HEK293 (cell line): ENCODE measurements at regions not wholly inside any gene's neighbourhood (a gene's known extent, or its start where the extent isn't known, plus 50 kb on each side); places are given as distances from the start of the nearest gene placed in this dataset.

Experiments used
- CTCF ChIA-PET: fragments of 350-600 bp; formaldehyde crosslinking; extraction: SDS; loops from one replicate; lab custom pipeline; 2021; ENCODE audit warnings: antibody characterized with exemption; lab: Yijun Ruan, JAX
- POLR2A ChIA-PET: fragments of 300-600 bp; formaldehyde crosslinking; extraction: SDS; loops from one replicate; lab custom pipeline; 2020; ENCODE audit warnings: antibody characterized with exemption, inconsistent platforms; lab: Yijun Ruan, JAX
- H3K27ac ChIP-seq: fragments of 200-500 bp; sonication (Bioruptor generic); 2 replicates; pipeline ENCODE4 v1.5.1; 2014; ENCODE audit warnings: low read depth, low read length, control low read depth, inconsistent platforms; ENCODE audit errors: extremely low read depth
- H3K36me3 ChIP-seq, 2 experiments: fragments of 200-500 bp in 1 of 2; sonication (Bioruptor generic) in 1 of 2; 1 replicate in 1 of 2; 2 replicates in 1 of 2; pipeline ENCODE4 v1.5.1; 2014 to 2017; ENCODE audit warnings: inconsistent platforms in 2 of 2, low read length in 2 of 2; ENCODE audit not compliant: control insufficient read depth in 2 of 2, insufficient read depth in 1 of 2
- H3K4me1 ChIP-seq: fragments of 200-500 bp; sonication (Bioruptor generic); 2 replicates; pipeline ENCODE4 v1.5.1; 2014; ENCODE audit warnings: mild to moderate bottlenecking, low read length, inconsistent platforms; ENCODE audit not compliant: control insufficient read depth, insufficient read depth
- H3K4me3 ChIP-seq: 2 replicates; pipeline ENCODE4 v1.5.1; 2011; ENCODE audit warnings: low read depth, mild to moderate bottlenecking, control low read depth, low read length, moderate library complexity
- H3K9me3 ChIP-seq: fragments of 200-500 bp; sonication (Bioruptor generic); 2 replicates; pipeline ENCODE4 v1.5.1; 2014; ENCODE audit warnings: low read depth, low read length, inconsistent platforms; ENCODE audit not compliant: control insufficient read depth, insufficient read depth
- BCL11A ChIP-seq: fragments of 450-650 bp; formaldehyde crosslinking; IDR thresholded peaks from 2 replicates; pipeline ENCODE4 v1.5.1; 2016; ENCODE audit warnings: low read depth, missing biosample characterization, missing genetic modification characterization
- GLI4 ChIP-seq: fragments of 450-650 bp; formaldehyde crosslinking; IDR thresholded peaks from 2 replicates; pipeline ENCODE4 v1.5.1; 2016; ENCODE audit warnings: missing biosample characterization, missing genetic modification characterization
- HOXA7 ChIP-seq: sonication (generic); formaldehyde crosslinking; IDR thresholded peaks from 2 replicates; pipeline ENCODE4 v1.8.1; 2022; ENCODE audit warnings: missing genetic modification reagents, borderline replicate concordance
- HOXD13 ChIP-seq: sonication (generic); formaldehyde crosslinking; IDR thresholded peaks from 2 replicates; pipeline ENCODE4 v1.8.0; 2022; ENCODE audit warnings: missing genetic modification reagents, borderline replicate concordance
- KLF9 ChIP-seq: fragments of 450-650 bp; formaldehyde crosslinking; IDR thresholded peaks from 2 replicates; pipeline ENCODE4 v1.5.1; 2016; ENCODE audit warnings: missing biosample characterization, missing genetic modification characterization, low read depth
- PRDM6 ChIP-seq: fragments of 450-650 bp; formaldehyde crosslinking; IDR thresholded peaks from 2 replicates; pipeline ENCODE4 v1.5.1; 2017; ENCODE audit warnings: missing biosample characterization, missing genetic modification characterization
- YY1 ChIP-seq: fragments of 450-650 bp; formaldehyde crosslinking; IDR thresholded peaks from 2 replicates; pipeline ENCODE4 v1.5.1; 2018; ENCODE audit warnings: missing biosample characterization, missing genetic modification characterization
- ZBTB10 ChIP-seq: fragments of 450-650 bp; formaldehyde crosslinking; IDR thresholded peaks from 2 replicates; pipeline ENCODE4 v1.5.1; 2016; ENCODE audit warnings: missing biosample characterization, missing genetic modification characterization
- ZBTB20 ChIP-seq: fragments of 450-650 bp; formaldehyde crosslinking; IDR thresholded peaks from 2 replicates; pipeline ENCODE4 v1.5.1; 2016; ENCODE audit warnings: missing biosample characterization, missing genetic modification characterization
- ZBTB48 ChIP-seq: fragments of 450-650 bp; formaldehyde crosslinking; IDR thresholded peaks from 2 replicates; pipeline ENCODE4 v1.5.1; 2016; ENCODE audit warnings: missing biosample characterization, missing genetic modification characterization
- ZBTB6 ChIP-seq: fragments of 450-650 bp; formaldehyde crosslinking; IDR thresholded peaks from 2 replicates; pipeline ENCODE4 v1.5.1; 2017; ENCODE audit warnings: missing biosample characterization, missing genetic modification characterization
- ZEB2 ChIP-seq: fragments of 450-650 bp; formaldehyde crosslinking; IDR thresholded peaks from 2 replicates; pipeline ENCODE4 v1.5.1; 2016; ENCODE audit warnings: missing biosample characterization, missing genetic modification characterization
- ZFHX2 ChIP-seq: fragments of 450-650 bp; formaldehyde crosslinking; conservative IDR thresholded peaks from 2 replicates; pipeline ENCODE4 v1.5.1; 2016; ENCODE audit warnings: missing biosample characterization, missing genetic modification characterization
- ZNF114 ChIP-seq: fragments of 450-650 bp; formaldehyde crosslinking; IDR thresholded peaks from 2 replicates; pipeline ENCODE4 v1.5.0; 2017; ENCODE audit warnings: missing biosample characterization, missing genetic modification characterization
- ZNF223 ChIP-seq: fragments of 450-650 bp; formaldehyde crosslinking; IDR thresholded peaks from 2 replicates; pipeline ENCODE4 v1.5.1; 2016; ENCODE audit warnings: missing biosample characterization, missing genetic modification characterization
- ZNF248 ChIP-seq: fragments of 450-650 bp; formaldehyde crosslinking; IDR thresholded peaks from 2 replicates; pipeline ENCODE4 v1.5.1; 2017; ENCODE audit warnings: missing biosample characterization, missing genetic modification characterization
- ZNF366 ChIP-seq: fragments of 450-650 bp; formaldehyde crosslinking; conservative IDR thresholded peaks from 2 replicates; pipeline ENCODE4 v1.5.1; 2016; ENCODE audit warnings: missing biosample characterization, missing genetic modification characterization
- ZNF391 ChIP-seq: fragments of 450-650 bp; formaldehyde crosslinking; IDR thresholded peaks from 2 replicates; pipeline ENCODE4 v1.5.1; 2016; ENCODE audit warnings: low read depth, missing biosample characterization, missing genetic modification characterization, borderline replicate concordance
- ZNF394 ChIP-seq: fragments of 450-650 bp; formaldehyde crosslinking; IDR thresholded peaks from 2 replicates; pipeline ENCODE4 v1.5.1; 2016; ENCODE audit warnings: missing biosample characterization, missing genetic modification characterization, mild to moderate bottlenecking, moderate library complexity, borderline replicate concordance
- ZNF404 ChIP-seq: fragments of 450-650 bp; formaldehyde crosslinking; IDR thresholded peaks from 2 replicates; pipeline ENCODE4 v1.5.1; 2017; ENCODE audit warnings: missing biosample characterization, missing genetic modification characterization
- ZNF416 ChIP-seq: fragments of 450-650 bp; formaldehyde crosslinking; IDR thresholded peaks from 2 replicates; pipeline ENCODE4 v1.5.1; 2016; ENCODE audit warnings: missing biosample characterization, missing genetic modification characterization
- ZNF549 ChIP-seq: fragments of 450-650 bp; IDR thresholded peaks from 2 replicates; pipeline ENCODE4 v1.5.1; 2018; ENCODE audit warnings: missing biosample characterization, missing genetic modification characterization, mild to moderate bottlenecking, inconsistent platforms, moderate library complexity
- ZNF558 ChIP-seq: fragments of 450-650 bp; formaldehyde crosslinking; IDR thresholded peaks from 2 replicates; pipeline ENCODE4 v1.5.1; 2016; ENCODE audit warnings: missing biosample characterization, missing genetic modification characterization
- ZNF596 ChIP-seq: fragments of 450-650 bp; IDR thresholded peaks from 2 replicates; pipeline ENCODE4 v1.5.0; 2018; ENCODE audit warnings: missing biosample characterization, mild to moderate bottlenecking, missing genetic modification characterization, moderate library complexity
- ZNF610 ChIP-seq: fragments of 450-650 bp; formaldehyde crosslinking; IDR thresholded peaks from 2 replicates; pipeline ENCODE4 v1.5.1; 2016; ENCODE audit warnings: missing biosample characterization, missing genetic modification characterization, borderline replicate concordance
- ZNF629 ChIP-seq: fragments of 450-650 bp; formaldehyde crosslinking; IDR thresholded peaks from 2 replicates; pipeline ENCODE4 v1.5.1; 2017; ENCODE audit warnings: missing biosample characterization, missing genetic modification characterization
- ZNF664 ChIP-seq: fragments of 450-650 bp; formaldehyde crosslinking; IDR thresholded peaks from 2 replicates; pipeline ENCODE4 v1.5.1; 2016; ENCODE audit warnings: missing biosample characterization, missing genetic modification characterization

GRCh38 chr17:72031219-72031884 lies 89.5 kb upstream of the SOX9 start:
- Histone ChIP-seq H3K27ac (no peak overlapping the region), H3K9me3 (no peaks in the 10 kb centered on the region), H3K36me3 (no peaks in the 10 kb centered on the region), H3K4me1 (0 out of 2 replicates have a peak, but pooled peaks cover 4% of the 10 kb centered on the region), H3K4me3 (no peak overlapping the region)
- POLR2A ChIA-PET = no interaction called here
- CTCF ChIA-PET = interaction anchor here (0.5 to 1.2 kb wide), 7 partner anchors 9 to 1254 kb away, joined by 3 to 6 read pairs (median 3); no protein-coding TSS in a partner anchor
- TF ChIP-seq GLI4 (tag by site-specific recombination) (no peak), ZNF404 (no peak), BCL11A (no peak), ZNF558 (tag by site-specific recombination) (no peak), PRDM6 (tag by site-specific recombination) (no peak), HOXD13 (CRISPR knock-in tag) (no peak), ZNF416 (no peak), ZNF596 (tag by site-specific recombination) (no peak), ZBTB6 (tag by site-specific recombination) (no peak)

GRCh38 chr17:72033334-72033733 lies 87.5 kb upstream of the SOX9 start:
- no peak overlapping the region for H3K4me3 ChIP-seq
- POLR2A ChIA-PET = interaction anchor here (0.6 kb wide), 1 partner anchor 87 kb away, joined by 3 read pairs; no protein-coding TSS in a partner anchor
- TF ChIP-seq ZNF248 (tag by site-specific recombination) (no peak), ZNF391 (tag by site-specific recombination) (no peak), ZNF664 (tag by site-specific recombination) (no peak), ZNF366 (tag by site-specific recombination) (no peak), ZNF223 (tag by site-specific recombination) (no peak), ZNF549 (tag by site-specific recombination) (no peak), HOXA7 (CRISPR knock-in tag) (no peak), ZFHX2 (tag by site-specific recombination) (no peak), ZNF114 (tag by site-specific recombination) (no peak), ZBTB48 (no peak), ZBTB10 (no peak), ZNF394 (tag by site-specific recombination) (no peak), ZNF629 (no peak), YY1 (tag by site-specific recombination) (no peak), ZEB2 (tag by site-specific recombination) (no peak), ZBTB20 (no peak), KLF9 (tag by site-specific recombination) (no peak), ZNF610 (tag by site-specific recombination) (no peak)
- H3K36me3 ChIP-seq = no peaks in the 10 kb centered on the region
- 0 out of 2 replicates have a peak, but pooled peaks cover 4% of the 10 kb centered on the region for H3K4me1 ChIP-seq
- no peaks in the 10 kb centered on the region for H3K9me3 ChIP-seq
- H3K27ac ChIP-seq = no peak overlapping the region
- CTCF ChIA-PET = interaction anchor here (0.6 kb wide), 2 partner anchors 9 to 1421 kb away, joined by 3 to 4 read pairs; no protein-coding TSS in a partner anchor
